ENCODE measurements at regions not wholly inside any gene's neighbourhood (a gene's known extent, or its start where the extent isn't known, plus 50 kb on each side); places are given as distances from the start of the nearest gene placed in this dataset.

GRCh38 chr2:58921676-58922075 lies 680.6 kb upstream of the FANCL start:
- ChIA-PET CTCF (no interaction called here), POLR2A (no interaction called here)
- no peaks in the 10 kb centered on the region for H3K36me3 Mint-ChIP-seq (ENCODE audit: low read depth)
- H3K36me3 ChIP-seq (ENCODE audit: insufficient read depth, low read length): no peaks in the 10 kb centered on the region
- intact Hi-C loops (cut with DNase I, micrococcal nuclease): no loop called here
- no peak overlapping the region for H3K4me3 ChIP-seq (ENCODE audit: low read length)
- H3K4me1 ChIP-seq (ENCODE audit: insufficient read depth, low read length): no peaks in the 10 kb centered on the region
- no peak for ATAC-seq (ENCODE audit: poor library complexity)
- H3K9me3 ChIP-seq (ENCODE audit: control insufficient read depth in 1 of 2, insufficient read depth in 1 of 2, low read length in 2 of 2): no peaks in the 10 kb centered on the region
- H3K4me1 Mint-ChIP-seq (ENCODE audit: low read depth): no peaks in the 10 kb centered on the region
- H3K27ac ChIP-seq (ENCODE audit: low read depth in 1 of 2, low read length in 2 of 2): no peak overlapping the region
- no peak overlapping the region for H3K4me3 Mint-ChIP-seq
- no peak for DNase-seq
- H3K27me3 Mint-ChIP-seq: no peaks in the 10 kb centered on the region
- no peaks in the 10 kb centered on the region for H3K9me3 Mint-ChIP-seq
- TF ChIP-seq, protein P1, sequence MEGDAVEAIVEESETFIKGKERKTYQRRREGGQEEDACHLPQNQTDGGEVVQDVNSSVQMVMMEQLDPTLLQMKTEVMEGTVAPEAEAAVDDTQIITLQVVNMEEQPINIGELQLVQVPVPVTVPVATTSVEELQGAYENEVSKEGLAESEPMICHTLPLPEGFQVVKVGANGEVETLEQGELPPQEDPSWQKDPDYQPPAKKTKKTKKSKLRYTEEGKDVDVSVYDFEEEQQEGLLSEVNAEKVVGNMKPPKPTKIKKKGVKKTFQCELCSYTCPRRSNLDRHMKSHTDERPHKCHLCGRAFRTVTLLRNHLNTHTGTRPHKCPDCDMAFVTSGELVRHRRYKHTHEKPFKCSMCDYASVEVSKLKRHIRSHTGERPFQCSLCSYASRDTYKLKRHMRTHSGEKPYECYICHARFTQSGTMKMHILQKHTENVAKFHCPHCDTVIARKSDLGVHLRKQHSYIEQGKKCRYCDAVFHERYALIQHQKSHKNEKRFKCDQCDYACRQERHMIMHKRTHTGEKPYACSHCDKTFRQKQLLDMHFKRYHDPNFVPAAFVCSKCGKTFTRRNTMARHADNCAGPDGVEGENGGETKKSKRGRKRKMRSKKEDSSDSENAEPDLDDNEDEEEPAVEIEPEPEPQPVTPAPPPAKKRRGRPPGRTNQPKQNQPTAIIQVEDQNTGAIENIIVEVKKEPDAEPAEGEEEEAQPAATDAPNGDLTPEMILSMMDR (IDR thresholded peaks at IDR 0.05): no peak
- no peak overlapping the region for H3K27ac Mint-ChIP-seq
- H3K27me3 ChIP-seq (ENCODE audit: control insufficient read depth in 1 of 2, insufficient read depth in 2 of 2, low read length in 2 of 2): no peaks in the 10 kb centered on the region

- H3K27me3 Mint-ChIP-seq: no peaks in the 10 kb centered on the region
- H3K9me3 Mint-ChIP-seq: no peaks in the 10 kb centered on the region
- H3K27ac Mint-ChIP-seq: no peak overlapping the region
- intact Hi-C loops (cut with DNase I, micrococcal nuclease): no loop called here
- Histone ChIP-seq H3K4me3 (ENCODE audit: low read length) (no peak overlapping the region), H3K4me1 (ENCODE audit: insufficient read depth, low read length) (no peaks in the 10 kb centered on the region), H3K27me3 (ENCODE audit: control insufficient read depth in 1 of 2, insufficient read depth in 2 of 2, low read length in 2 of 2) (no peaks in the 10 kb centered on the region), H3K9me3 (ENCODE audit: control insufficient read depth in 1 of 2, insufficient read depth in 1 of 2, low read length in 2 of 2) (no peaks in the 10 kb centered on the region), H3K27ac (ENCODE audit: low read depth in 1 of 2, low read length in 2 of 2) (no peak overlapping the region), H3K36me3 (ENCODE audit: insufficient read depth, low read length) (no peaks in the 10 kb centered on the region)
- H3K4me1 Mint-ChIP-seq (ENCODE audit: low read depth): no peaks in the 10 kb centered on the region
- DNase-seq (no peak), ATAC-seq (ENCODE audit: poor library complexity) (no peak)
- H3K36me3 Mint-ChIP-seq (ENCODE audit: low read depth): no peaks in the 10 kb centered on the region
- POLR2A ChIA-PET: no interaction called here
- TF ChIP-seq, protein P1 (IDR thresholded peaks at IDR 0.05): no peak
- no peak overlapping the region for H3K4me3 Mint-ChIP-seq
- CTCF ChIA-PET: no interaction called here
Observed at GRCh38 chr2:58920001-58920400, 678.9 kb upstream of the FANCL start.

DNA sequence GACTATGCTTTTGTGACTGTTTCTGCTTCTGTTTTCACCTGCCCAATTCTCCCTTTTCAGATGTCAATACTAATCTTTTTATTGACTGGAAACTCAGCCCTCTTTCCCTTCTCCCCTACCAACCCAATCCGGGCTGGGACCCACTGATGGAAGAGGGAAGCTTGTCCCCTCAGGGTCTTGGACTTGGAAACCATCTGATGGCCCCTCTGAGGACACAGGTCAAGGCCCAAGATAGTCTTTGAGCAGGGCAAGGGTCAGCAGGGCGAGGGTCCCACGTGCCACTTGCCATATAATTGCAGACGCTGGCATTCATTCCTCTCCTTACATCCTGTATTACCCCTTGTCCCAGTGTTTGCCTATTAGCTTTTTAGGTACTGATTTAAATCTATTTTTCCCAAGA lies 678.2 kb upstream of the FANCL start:
- ATAC-seq (ENCODE audit: poor library complexity) (no peak), DNase-seq (no peak)
- ChIA-PET POLR2A (no interaction called here), CTCF (no interaction called here)
- H3K9me3 Mint-ChIP-seq: no peaks in the 10 kb centered on the region
- Histone ChIP-seq H3K4me1 (ENCODE audit: insufficient read depth, low read length) (no peaks in the 10 kb centered on the region), H3K27ac (ENCODE audit: low read depth in 1 of 2, low read length in 2 of 2) (no peak overlapping the region), H3K27me3 (ENCODE audit: control insufficient read depth in 1 of 2, insufficient read depth in 2 of 2, low read length in 2 of 2) (no peaks in the 10 kb centered on the region), H3K36me3 (ENCODE audit: insufficient read depth, low read length) (no peaks in the 10 kb centered on the region), H3K4me3 (ENCODE audit: low read length) (no peak overlapping the region), H3K9me3 (ENCODE audit: control insufficient read depth in 1 of 2, insufficient read depth in 1 of 2, low read length in 2 of 2) (no peaks in the 10 kb centered on the region)
- no peak overlapping the region for H3K4me3 Mint-ChIP-seq
- no peaks in the 10 kb centered on the region for H3K4me1 Mint-ChIP-seq (ENCODE audit: low read depth)
- H3K27ac Mint-ChIP-seq: no peak overlapping the region
- TF ChIP-seq, protein P1 (IDR thresholded peaks at IDR 0.05): no peak
- intact Hi-C loops (cut with DNase I, micrococcal nuclease): no loop called here
- no peaks in the 10 kb centered on the region for H3K36me3 Mint-ChIP-seq (ENCODE audit: low read depth)
- H3K27me3 Mint-ChIP-seq: no peaks in the 10 kb centered on the region

All from CD4-positive, alpha-beta T cell (primary cell).